ENCODE measurements at regions not wholly inside any gene's neighbourhood (a gene's known extent, or its start where the extent isn't known, plus 50 kb on each side); places are given as distances from the start of the nearest gene placed in this dataset.

GRCh38 chr15:45946111-45946510 lies 311.3 kb downstream of the SQOR start:
- DNase-seq (ENCODE audit: low read depth in 3 of 3): no peak

- no peak for DNase-seq (ENCODE audit: low read depth in 3 of 3)
These were observed 313.4 kb downstream of the SQOR start for GRCh38 chr15:45948181-45948621.

GRCh38 chr15:45958924-45959323 lies 324.1 kb downstream of the SQOR start:
- DNase-seq (ENCODE audit: low read depth in 3 of 3): no peak

GRCh38 chr15:45962733-45963132 lies 327.9 kb downstream of the SQOR start:
- DNase-seq (ENCODE audit: low read depth in 3 of 3): no peak

GRCh38 chr15:45970542-45970941 lies 335.7 kb downstream of the SQOR start:
- no peak for DNase-seq (ENCODE audit: low read depth in 3 of 3)

- DNase-seq (ENCODE audit: low read depth in 3 of 3): no peak
These were observed 345.5 kb downstream of the SQOR start for GRCh38 chr15:45980366-45980765.

- DNase-seq (ENCODE audit: low read depth in 3 of 3): no peak
These were observed 346.8 kb downstream of the SQOR start for GRCh38 chr15:45981625-45982024.

- no peak for DNase-seq (ENCODE audit: low read depth in 3 of 3)
These were observed 357.0 kb downstream of the SQOR start for GRCh38 chr15:45991863-45992262.

- no peak for DNase-seq (ENCODE audit: low read depth in 3 of 3)
These were observed 358.2 kb downstream of the SQOR start for GRCh38 chr15:45993072-45993471.

- no peak for DNase-seq (ENCODE audit: low read depth in 3 of 3)
These were observed 358.7 kb downstream of the SQOR start for GRCh38 chr15:45993508-45993907.

GRCh38 chr15:45995800-45996199 lies 361.0 kb downstream of the SQOR start:
- DNase-seq (ENCODE audit: low read depth in 3 of 3): no peak

GRCh38 chr15:46014532-46014931 lies 379.7 kb downstream of the SQOR start:
- DNase-seq (ENCODE audit: low read depth in 3 of 3): no peak

GRCh38 chr15:46034755-46035154 lies 399.9 kb downstream of the SQOR start:
- DNase-seq (ENCODE audit: low read depth in 3 of 3): no peak

- DNase-seq (ENCODE audit: low read depth in 3 of 3): no peak
These were observed 404.9 kb downstream of the SQOR start for GRCh38 chr15:46039703-46040102.

GRCh38 chr15:46041905-46042304 lies 407.1 kb downstream of the SQOR start:
- no peak for DNase-seq (ENCODE audit: low read depth in 3 of 3)

- DNase-seq (ENCODE audit: low read depth in 3 of 3): no peak
These were observed 425.2 kb downstream of the SQOR start for GRCh38 chr15:46059921-46060594.

GRCh38 chr15:46061002-46061401 lies 426.2 kb downstream of the SQOR start:
- DNase-seq (ENCODE audit: low read depth in 3 of 3): no peak

- no peak for DNase-seq (ENCODE audit: low read depth in 3 of 3)
These were observed 442.4 kb downstream of the SQOR start for GRCh38 chr15:46077220-46077619.

GRCh38 chr15:46079046-46079445 lies 444.2 kb downstream of the SQOR start:
- DNase-seq (ENCODE audit: low read depth in 3 of 3): no peak

GRCh38 chr15:46080016-46080415 lies 445.2 kb downstream of the SQOR start:
- no peak for DNase-seq (ENCODE audit: low read depth in 3 of 3)

- no peak for DNase-seq (ENCODE audit: low read depth in 3 of 3)
These were observed 453.9 kb downstream of the SQOR start for GRCh38 chr15:46088486-46089445.

GRCh38 chr15:46089467-46089935 lies 454.7 kb downstream of the SQOR start:
- DNase-seq (ENCODE audit: low read depth in 3 of 3): no peak

All from stimulated activated CD4-positive, alpha-beta T cell treated with anti-CD3 and anti-CD28 coated beads, TNF-alpha, amount 100 ng/mL, for 4 hours (primary cell).